ENCODE measurements at regions not wholly inside any gene's neighbourhood (a gene's known extent, or its start where the extent isn't known, plus 50 kb on each side); places are given as distances from the start of the nearest gene placed in this dataset.

GRCh38 chr14:32009976-32010581, 67.0 kb upstream of the ARHGAP5 start:
- Histone ChIP-seq H2AFZ (ENCODE audit: low read depth) (no peak overlapping the region), H3F3A (replicated peaks; ENCODE audit: insufficient read depth) (peaks cover 27% of the 10 kb centered on the region), H3K9ac (no peak overlapping the region), H3K4me2 (no peak overlapping the region), H3K27me3 (ENCODE audit: insufficient read depth) (no peaks in the 10 kb centered on the region), H3K4me1 (ENCODE audit: control insufficient read depth in 1 of 2, insufficient read depth in 2 of 2, low read depth in 1 of 2, low read length in 1 of 2) (peaks cover 12 to 15% of the 10 kb centered on the region in 2 experiments; a peak in 3 of 4 replicates), H4K20me1 (ENCODE audit: insufficient read depth) (no peaks in the 10 kb centered on the region), H3K36me3 (replicated peaks in 1 of 2; ENCODE audit: control insufficient read depth in 1 of 2, insufficient read depth in 2 of 2, low read length in 1 of 2) (no peaks in the 10 kb centered on the region), H3K9me3 (no peaks in the 10 kb centered on the region), H3K9me2 (no peaks in the 10 kb centered on the region), H3K4me3 (ENCODE audit: low read depth in 2 of 2, low read length in 1 of 2) (no peak overlapping the region), H3K79me2 (ENCODE audit: insufficient read depth) (no peaks in the 10 kb centered on the region), H3K27ac (ENCODE audit: low read depth in 2 of 2, low read length in 1 of 2) (peak overlapping the region in 1 of 2 experiments; percentile 82; a peak in 2 of 4 replicates)
- no peak for DNase-seq
- POLR2A ChIA-PET, result no interaction called here
- CTCF ChIA-PET, result interaction anchor here (0.6 to 1.3 kb wide), 2 partner anchors 16 to 556 kb away, joined by 3 to 5 read pairs; no protein-coding TSS in a partner anchor
- 58% methylated on average over 6 of the region's 6 CpGs for WGBS (ENCODE audit: low lambda C conversion rate)
- no peak for TF ChIP-seq EZH2phosphoT487 (IDR thresholded peaks at IDR 0.05; ENCODE audit: borderline replicate concordance, low read depth)
- no peak for TF ChIP-seq RFX5 (IDR thresholded peaks at IDR 0.05; ENCODE audit: low read length)
- TF ChIP-seq FOXM1 (IDR thresholded peaks at IDR 0.05; ENCODE audit: low read depth), result no peak
- TF ChIP-seq TAF1 (IDR thresholded peaks at IDR 0.05; ENCODE audit: borderline replicate concordance, low read depth, low read length), result no peak
- no peak for TF ChIP-seq SMC3 (IDR thresholded peaks at IDR 0.05; ENCODE audit: low read depth, low read length)
- TF ChIP-seq MAX (IDR thresholded peaks at IDR 0.05; ENCODE audit: low read depth), result no peak
- TF ChIP-seq USF1 (IDR thresholded peaks at IDR 0.05; ENCODE audit: borderline replicate concordance, low read depth), result no peak
- TF ChIP-seq FOSL2 (IDR thresholded peaks at IDR 0.05; ENCODE audit: borderline replicate concordance, low read depth), result no peak
- TF ChIP-seq RCOR1 (IDR thresholded peaks at IDR 0.05; ENCODE audit: low read length), result no peak
- no peak for TF ChIP-seq CHD2 (IDR thresholded peaks at IDR 0.05; ENCODE audit: low read length, partially characterized antibody)
- no peak for TF ChIP-seq PBX3 (IDR thresholded peaks at IDR 0.05)
- no peak for TF ChIP-seq ELF1 (IDR thresholded peaks at IDR 0.05)
- no peak for TF ChIP-seq CTCF (IDR thresholded peaks at IDR 0.05)
- TF ChIP-seq MXI1 (IDR thresholded peaks at IDR 0.05; ENCODE audit: low read depth, low read length), result no peak
- no peak for TF ChIP-seq POLR2AphosphoS5 (IDR thresholded peaks at IDR 0.05; ENCODE audit: low read depth, low read length)
- no peak for TF ChIP-seq YY1 (IDR thresholded peaks at IDR 0.05; ENCODE audit: low read depth)
- TF ChIP-seq RXRA (IDR thresholded peaks at IDR 0.05; ENCODE audit: borderline replicate concordance, low read depth), result no peak
